ENCODE measurements at regions not wholly inside any gene's neighbourhood (a gene's known extent, or its start where the extent isn't known, plus 50 kb on each side); places are given as distances from the start of the nearest gene placed in this dataset.

DNA sequence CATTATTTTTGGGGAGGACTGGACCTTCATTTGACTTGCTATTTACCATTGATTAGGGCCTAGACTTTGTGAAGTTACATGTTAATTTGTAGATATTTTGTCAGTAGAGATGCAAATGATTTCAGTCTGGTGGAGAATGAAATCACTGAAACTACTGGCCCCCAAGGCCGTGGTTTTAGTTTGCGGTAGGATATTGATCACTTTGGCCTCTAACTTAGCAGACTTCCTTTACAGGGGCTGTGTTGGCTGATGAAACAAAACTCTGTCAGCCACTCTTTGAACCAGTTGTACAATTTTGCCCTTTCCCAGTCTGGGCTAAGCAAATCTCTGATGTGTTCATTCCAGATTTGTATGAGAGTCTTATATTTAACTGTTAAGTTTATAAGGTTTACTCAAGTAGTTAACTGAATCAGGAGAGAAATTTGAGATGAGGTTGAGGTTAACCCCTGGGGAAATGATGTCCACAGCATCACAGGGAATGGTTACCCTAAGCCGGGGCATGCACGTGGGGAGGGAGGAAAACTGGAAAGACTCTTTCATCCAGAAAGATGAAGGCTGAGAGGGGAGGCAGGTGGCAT is 105.7 kb upstream of the INSIG1 start:
- DNase-seq (ENCODE audit: low read depth), result no peak
- no peak overlapping the region for H3K4me3 ChIP-seq (ENCODE audit: low read depth, low read length)
- TF ChIP-seq, protein P1, sequence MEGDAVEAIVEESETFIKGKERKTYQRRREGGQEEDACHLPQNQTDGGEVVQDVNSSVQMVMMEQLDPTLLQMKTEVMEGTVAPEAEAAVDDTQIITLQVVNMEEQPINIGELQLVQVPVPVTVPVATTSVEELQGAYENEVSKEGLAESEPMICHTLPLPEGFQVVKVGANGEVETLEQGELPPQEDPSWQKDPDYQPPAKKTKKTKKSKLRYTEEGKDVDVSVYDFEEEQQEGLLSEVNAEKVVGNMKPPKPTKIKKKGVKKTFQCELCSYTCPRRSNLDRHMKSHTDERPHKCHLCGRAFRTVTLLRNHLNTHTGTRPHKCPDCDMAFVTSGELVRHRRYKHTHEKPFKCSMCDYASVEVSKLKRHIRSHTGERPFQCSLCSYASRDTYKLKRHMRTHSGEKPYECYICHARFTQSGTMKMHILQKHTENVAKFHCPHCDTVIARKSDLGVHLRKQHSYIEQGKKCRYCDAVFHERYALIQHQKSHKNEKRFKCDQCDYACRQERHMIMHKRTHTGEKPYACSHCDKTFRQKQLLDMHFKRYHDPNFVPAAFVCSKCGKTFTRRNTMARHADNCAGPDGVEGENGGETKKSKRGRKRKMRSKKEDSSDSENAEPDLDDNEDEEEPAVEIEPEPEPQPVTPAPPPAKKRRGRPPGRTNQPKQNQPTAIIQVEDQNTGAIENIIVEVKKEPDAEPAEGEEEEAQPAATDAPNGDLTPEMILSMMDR (IDR thresholded peaks at IDR 0.05; ENCODE audit: insufficient read depth, low read length), result no peak

DNA sequence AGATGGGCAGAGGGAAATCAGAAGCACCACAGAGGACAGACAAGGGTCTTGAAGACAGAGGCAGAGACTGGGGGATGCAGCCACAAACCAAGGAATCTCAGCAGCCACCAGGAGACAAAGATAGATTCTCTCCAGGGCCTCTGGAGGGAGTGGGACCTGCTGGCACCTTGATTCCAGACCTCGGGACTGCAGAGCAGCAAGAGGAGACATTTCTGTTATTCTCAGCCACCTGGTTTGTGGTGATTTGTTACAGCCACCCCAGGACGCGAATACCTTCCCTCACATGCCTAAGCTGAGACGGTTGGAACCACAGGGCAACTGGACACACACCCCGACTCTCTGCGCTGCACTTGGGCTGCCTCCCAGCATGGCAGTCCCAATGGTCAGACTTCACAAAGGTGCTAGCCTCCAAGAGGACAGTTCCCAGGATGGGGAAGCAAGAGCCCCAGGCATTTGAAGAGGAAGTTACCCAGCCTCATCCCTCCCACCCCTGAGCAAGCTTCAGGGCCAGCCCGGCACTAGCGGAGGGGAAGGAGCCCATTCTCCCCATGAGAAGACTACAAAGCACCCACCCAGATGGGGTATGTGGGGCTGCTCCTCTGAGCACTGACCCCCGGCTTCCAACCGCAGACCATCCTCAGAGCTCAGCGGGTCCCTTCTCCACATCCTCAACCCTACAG is 104.6 kb upstream of the INSIG1 start:
- TF ChIP-seq, protein P1 (IDR thresholded peaks at IDR 0.05; ENCODE audit: insufficient read depth, low read length), result no peak
- DNase-seq (ENCODE audit: low read depth), result no peak

GRCh38 chr7:155193716-155194115 is 104.0 kb upstream of the INSIG1 start:
- no peak for DNase-seq (ENCODE audit: low read depth)
- H3K4me3 ChIP-seq (ENCODE audit: low read depth, low read length), result no peak overlapping the region
- TF ChIP-seq, protein P1 (IDR thresholded peaks at IDR 0.05; ENCODE audit: insufficient read depth, low read length), result no peak

More for the DNA sequence above, 104.6 kb upstream of the INSIG1 start:
- H3K4me3 ChIP-seq (ENCODE audit: low read depth, low read length), result no peak overlapping the region

DNA sequence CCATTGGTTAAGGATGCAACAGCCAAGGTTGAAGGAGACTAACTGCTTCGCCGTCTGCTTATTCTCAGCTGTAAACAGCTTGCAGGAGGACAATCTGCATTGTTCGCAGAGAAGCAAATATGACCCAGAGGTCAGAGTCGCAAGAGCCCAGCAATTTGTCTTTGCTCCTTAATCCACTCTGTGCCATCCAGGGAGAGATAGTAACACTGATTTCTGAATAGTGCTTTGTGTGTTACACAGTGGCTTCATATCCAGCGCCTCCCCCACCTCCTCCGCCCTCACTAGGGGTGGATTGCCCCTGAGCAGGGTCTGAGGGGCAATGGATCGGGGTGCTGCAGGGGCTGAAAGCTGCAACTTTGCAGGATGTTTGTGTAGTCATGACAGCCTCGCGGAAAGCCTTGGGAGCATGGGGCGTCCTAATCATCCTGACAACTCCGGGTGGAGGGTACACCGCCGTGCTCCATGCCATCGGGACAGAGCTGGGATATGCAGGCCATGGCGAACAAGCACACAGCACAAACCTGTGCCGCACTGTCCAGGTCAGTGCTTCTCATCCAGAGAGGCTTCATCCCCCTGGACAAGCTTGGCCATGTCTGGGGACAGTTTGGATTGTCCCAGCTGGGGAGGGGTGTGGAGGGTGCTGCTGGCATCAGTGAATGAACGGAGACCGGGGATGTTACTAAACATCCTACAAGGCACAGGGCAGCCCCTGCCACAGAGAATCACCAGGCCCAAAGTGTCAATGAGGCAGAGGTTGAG is 103.1 kb upstream of the INSIG1 start:
- no peak for DNase-seq (ENCODE audit: low read depth)
- TF ChIP-seq, protein P1 (IDR thresholded peaks at IDR 0.05; ENCODE audit: insufficient read depth, low read length), result no peak
- H3K4me3 ChIP-seq (ENCODE audit: low read depth, low read length), result no peak overlapping the region

DNA sequence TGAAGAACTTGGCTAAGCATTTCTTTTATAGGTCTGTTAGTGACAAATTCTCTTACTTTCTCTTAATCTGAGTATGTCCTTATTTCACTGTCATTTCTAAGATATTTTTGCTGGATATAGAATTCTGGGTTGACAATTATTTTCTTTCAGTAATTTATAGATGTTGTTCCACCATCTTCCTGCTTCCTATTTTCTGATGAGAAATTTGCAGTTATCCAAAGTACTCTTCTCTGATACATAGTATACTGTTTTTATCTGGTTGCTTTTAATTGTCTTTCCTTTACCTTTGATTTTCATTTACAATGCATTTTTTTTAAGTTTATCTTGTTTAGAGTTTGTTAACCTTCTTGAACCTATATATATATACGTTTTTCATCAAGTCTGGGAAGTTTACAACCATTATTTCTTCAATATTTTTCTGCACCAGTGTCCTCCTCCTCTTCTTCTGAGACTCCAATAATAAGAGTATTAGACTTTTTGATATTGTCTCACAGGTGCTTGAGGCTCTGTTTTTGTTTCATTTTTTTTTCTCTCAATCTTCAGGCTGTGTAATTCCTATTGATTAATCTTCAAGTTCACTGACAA is 101.6 kb upstream of the INSIG1 start:
- TF ChIP-seq, protein P1 (IDR thresholded peaks at IDR 0.05; ENCODE audit: insufficient read depth, low read length), result no peak
- no peak for DNase-seq (ENCODE audit: low read depth)
- H3K4me3 ChIP-seq (ENCODE audit: low read depth, low read length), result no peak overlapping the region

- TF ChIP-seq, protein P1 (IDR thresholded peaks at IDR 0.05; ENCODE audit: insufficient read depth, low read length), result no peak
- DNase-seq (ENCODE audit: low read depth), result no peak
- no peak overlapping the region for H3K4me3 ChIP-seq (ENCODE audit: low read depth, low read length)
These were observed 99.3 kb upstream of the INSIG1 start for GRCh38 chr7:155198196-155198892.
